GM20000 (cell line): ENCODE measurements at regions not wholly inside any gene's neighbourhood (a gene's known extent, or its start where the extent isn't known, plus 50 kb on each side); places are given as distances from the start of the nearest gene placed in this dataset.
"Not testable (repeated sequence)": the region's sequence is repeated elsewhere in the genome, so short reads cannot be mapped to it uniquely, and the experiment has no call there.

Experiments used
- DNase-seq: peaks from one replicate; pipeline ENCODE4 v3.0.0; 2012; ENCODE audit warnings: low spot score
- TF ChIP-seq, protein P1 (sequence below): IDR thresholded peaks from 2 replicates; pipeline ENCODE4 v1.5.1; 2012; ENCODE audit warnings: mild to moderate bottlenecking, control low read depth; ENCODE audit errors: extremely low read depth, missing control alignments

- no peak for DNase-seq
- TF ChIP-seq, protein P1, sequence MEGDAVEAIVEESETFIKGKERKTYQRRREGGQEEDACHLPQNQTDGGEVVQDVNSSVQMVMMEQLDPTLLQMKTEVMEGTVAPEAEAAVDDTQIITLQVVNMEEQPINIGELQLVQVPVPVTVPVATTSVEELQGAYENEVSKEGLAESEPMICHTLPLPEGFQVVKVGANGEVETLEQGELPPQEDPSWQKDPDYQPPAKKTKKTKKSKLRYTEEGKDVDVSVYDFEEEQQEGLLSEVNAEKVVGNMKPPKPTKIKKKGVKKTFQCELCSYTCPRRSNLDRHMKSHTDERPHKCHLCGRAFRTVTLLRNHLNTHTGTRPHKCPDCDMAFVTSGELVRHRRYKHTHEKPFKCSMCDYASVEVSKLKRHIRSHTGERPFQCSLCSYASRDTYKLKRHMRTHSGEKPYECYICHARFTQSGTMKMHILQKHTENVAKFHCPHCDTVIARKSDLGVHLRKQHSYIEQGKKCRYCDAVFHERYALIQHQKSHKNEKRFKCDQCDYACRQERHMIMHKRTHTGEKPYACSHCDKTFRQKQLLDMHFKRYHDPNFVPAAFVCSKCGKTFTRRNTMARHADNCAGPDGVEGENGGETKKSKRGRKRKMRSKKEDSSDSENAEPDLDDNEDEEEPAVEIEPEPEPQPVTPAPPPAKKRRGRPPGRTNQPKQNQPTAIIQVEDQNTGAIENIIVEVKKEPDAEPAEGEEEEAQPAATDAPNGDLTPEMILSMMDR, result no peak
Observed at GRCh38 chr7:51817694-51818225, 501.2 kb upstream of the COBL start.

GRCh38 chr7:51805783-51806431 lies 489.3 kb upstream of the COBL start:
- DNase-seq, result not testable (repeated sequence)

- DNase-seq, result no peak
- TF ChIP-seq, protein P1, result no peak
Observed at GRCh38 chr7:51802718-51803117, 486.1 kb upstream of the COBL start.

- TF ChIP-seq, protein P1, result no peak
- no peak for DNase-seq
Observed at GRCh38 chr7:51797371-51797770, 480.8 kb upstream of the COBL start.

GRCh38 chr7:51792796-51793195 lies 476.2 kb upstream of the COBL start:
- no peak for DNase-seq
- TF ChIP-seq, protein P1, result no peak

DNA sequence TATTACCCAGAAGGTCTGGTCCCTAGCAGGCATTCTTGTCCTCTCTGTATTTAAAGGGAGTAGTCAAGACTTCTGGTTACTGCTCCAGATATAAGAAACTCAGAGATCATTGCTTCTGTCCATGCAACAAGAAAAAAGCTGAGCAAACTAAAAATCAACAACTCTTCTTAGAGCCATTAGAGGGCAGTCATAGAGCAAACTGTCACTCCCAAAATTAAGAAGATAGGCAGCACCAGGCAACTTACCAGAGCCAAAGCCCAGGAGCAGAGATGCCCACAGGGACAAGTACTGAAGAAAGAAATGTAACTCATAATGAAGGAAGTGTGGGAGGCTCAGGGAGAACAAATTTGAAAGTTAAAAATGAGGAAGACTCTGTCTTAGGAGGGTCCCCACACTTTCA lies 472.9 kb upstream of the COBL start:
- DNase-seq, result no peak
- TF ChIP-seq, protein P1, result no peak

- TF ChIP-seq, protein P1, result no peak
- DNase-seq, result no peak
Observed at GRCh38 chr7:51786284-51786683, 469.7 kb upstream of the COBL start.

GRCh38 chr7:51785876-51786275 lies 469.3 kb upstream of the COBL start:
- DNase-seq, result no peak
- TF ChIP-seq, protein P1, result no peak
